PFSK-1 (cell line): ENCODE measurements at regions not wholly inside any gene's neighbourhood (a gene's known extent, or its start where the extent isn't known, plus 50 kb on each side); places are given as distances from the start of the nearest gene placed in this dataset.

Experiments used
- FOXP2 ChIP-seq: optimal IDR thresholded peaks from 2 replicates; pipeline ENCODE3; 2011; ENCODE audit warnings: borderline replicate concordance, control low read depth, inconsistent platforms; ENCODE audit not compliant: insufficient read depth; ENCODE audit errors: extremely low read length, extremely low read depth
- POLR2AphosphoS5 ChIP-seq: IDR thresholded peaks from 2 replicates; pipeline ENCODE4 v1.6.1; 2012; ENCODE audit warnings: low read depth, mild to moderate bottlenecking, control low read depth, low read length, moderate library complexity
- REST ChIP-seq, 2 experiments: IDR thresholded peaks; 2 replicates each; pipeline versions ENCODE4 v1.6.1 to v1.8.0; 2011 to 2012; ENCODE audit warnings: low read depth in 2 of 2, low read length in 2 of 2, control low read depth in 1 of 2, inconsistent platforms in 1 of 2, mild to moderate bottlenecking in 1 of 2, moderate library complexity in 1 of 2; ENCODE audit not compliant: insufficient read depth in 1 of 2
- SIN3A ChIP-seq: IDR thresholded peaks from 2 replicates; pipeline ENCODE4 v1.6.1; 2012; ENCODE audit warnings: mild to moderate bottlenecking, low read length, moderate library complexity, borderline replicate concordance; ENCODE audit not compliant: insufficient read depth
- TAF1 ChIP-seq: IDR thresholded peaks from 2 replicates; pipeline ENCODE4 v1.6.1; 2012; ENCODE audit warnings: low read length, control low read depth, borderline replicate concordance; ENCODE audit not compliant: insufficient read depth

- no peak for TF ChIP-seq FOXP2
- TF ChIP-seq REST (IDR thresholded peaks at IDR 0.05; ENCODE audit: insufficient read depth in 1 of 2, low read depth in 2 of 2, low read length in 2 of 2) = no peak
- TF ChIP-seq TAF1 = no peak
- TF ChIP-seq POLR2AphosphoS5 = no peak
- TF ChIP-seq SIN3A = no peak
These were observed 64.0 kb upstream of the ARHGAP5 start for GRCh38 chr14:32013083-32013482.

GRCh38 chr14:32014057-32014456 is 63.0 kb upstream of the ARHGAP5 start:
- no peak for TF ChIP-seq REST (IDR thresholded peaks at IDR 0.05; ENCODE audit: insufficient read depth in 1 of 2, low read depth in 2 of 2, low read length in 2 of 2)
- TF ChIP-seq TAF1 = no peak
- TF ChIP-seq FOXP2 = no peak
- no peak for TF ChIP-seq POLR2AphosphoS5
- TF ChIP-seq SIN3A = no peak

GRCh38 chr14:32014498-32014897 is 62.6 kb upstream of the ARHGAP5 start:
- no peak for TF ChIP-seq POLR2AphosphoS5
- TF ChIP-seq SIN3A = no peak
- no peak for TF ChIP-seq TAF1
- TF ChIP-seq FOXP2 = no peak
- no peak for TF ChIP-seq REST (IDR thresholded peaks at IDR 0.05; ENCODE audit: insufficient read depth in 1 of 2, low read depth in 2 of 2, low read length in 2 of 2)

GRCh38 chr14:32015166-32015565 is 61.9 kb upstream of the ARHGAP5 start:
- TF ChIP-seq SIN3A (no peak), POLR2AphosphoS5 (no peak), TAF1 (no peak), FOXP2 (no peak), REST (IDR thresholded peaks at IDR 0.05; ENCODE audit: insufficient read depth in 1 of 2, low read depth in 2 of 2, low read length in 2 of 2) (no peak)

GRCh38 chr14:32017587-32017986 is 59.5 kb upstream of the ARHGAP5 start:
- no peak for TF ChIP-seq TAF1
- TF ChIP-seq REST (IDR thresholded peaks at IDR 0.05; ENCODE audit: insufficient read depth in 1 of 2, low read depth in 2 of 2, low read length in 2 of 2) = no peak
- TF ChIP-seq SIN3A = no peak
- TF ChIP-seq POLR2AphosphoS5 = no peak
- no peak for TF ChIP-seq FOXP2
